SKM-1 (cell line): ENCODE measurements at regions not wholly inside any gene's neighbourhood (a gene's known extent, or its start where the extent isn't known, plus 50 kb on each side); places are given as distances from the start of the nearest gene placed in this dataset.

Source experiments
- DNase-seq: peaks from one replicate; lab custom pipeline; 2025; ENCODE audit not compliant: unreplicated experiment; lab: John Stamatoyannopoulos, UW

DNA sequence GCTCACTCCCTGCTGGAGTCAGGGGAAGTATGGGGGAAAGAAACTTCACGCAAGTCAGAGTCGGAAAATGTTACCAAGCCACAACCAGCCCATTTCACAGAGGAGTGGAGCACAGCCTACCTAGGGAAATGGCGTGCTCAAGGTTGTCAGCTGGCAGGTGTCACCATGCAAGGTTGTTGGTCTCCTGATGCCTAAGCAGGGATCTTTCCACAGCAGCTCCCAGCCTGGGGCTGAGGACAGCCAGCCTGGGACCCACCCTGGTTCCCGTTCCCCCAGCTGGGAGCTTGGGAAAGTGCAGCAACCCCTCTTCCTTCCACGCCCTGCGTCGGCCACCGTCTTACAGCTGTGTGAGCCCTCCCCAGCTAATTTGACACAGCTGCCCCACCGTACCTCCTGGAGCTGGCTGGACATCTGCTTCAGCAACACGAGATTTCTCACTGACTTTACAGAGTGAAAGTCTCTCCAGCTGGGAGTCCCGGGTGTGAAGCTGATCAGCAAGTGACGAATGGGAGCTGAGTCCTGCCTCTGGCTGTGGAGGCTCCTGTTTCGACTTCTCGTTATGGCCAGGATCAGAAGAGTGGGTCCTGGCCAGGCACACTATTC, 224.6 kb upstream of the RAB4A start:
- no peak for DNase-seq

DNA sequence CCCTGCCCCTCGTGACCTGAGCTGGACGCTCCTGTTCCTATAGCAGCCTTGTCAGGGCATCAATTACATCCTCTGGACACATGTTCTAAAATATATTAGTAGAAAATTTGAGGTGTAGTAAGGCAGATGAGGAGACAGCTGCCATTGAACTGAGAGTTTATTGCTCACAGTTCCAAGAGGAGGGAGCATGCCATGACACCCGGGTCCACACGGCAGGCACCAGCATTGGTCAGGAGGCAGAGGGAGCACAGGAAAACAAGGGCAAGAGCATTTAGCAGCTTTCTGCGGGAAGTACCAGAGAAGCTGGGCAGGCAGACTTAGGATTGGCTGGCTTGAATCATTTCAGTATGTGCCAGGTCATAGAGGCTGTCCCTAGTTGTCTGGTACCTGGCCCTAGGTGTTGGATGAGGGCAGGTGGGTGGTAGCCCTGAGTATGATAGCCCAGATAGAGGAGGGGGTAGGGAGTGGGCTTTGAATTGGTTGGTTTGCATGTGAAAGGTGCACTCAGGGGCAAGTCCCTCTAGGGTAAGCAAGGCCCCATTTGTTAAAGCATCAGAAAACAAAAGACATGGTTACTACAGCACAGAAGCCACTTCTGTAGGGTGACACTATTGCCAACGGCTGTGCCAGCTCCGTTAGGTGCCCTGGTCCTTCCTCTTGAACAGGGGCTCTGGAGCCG, 223.6 kb upstream of the RAB4A start:
- no peak for DNase-seq

DNA sequence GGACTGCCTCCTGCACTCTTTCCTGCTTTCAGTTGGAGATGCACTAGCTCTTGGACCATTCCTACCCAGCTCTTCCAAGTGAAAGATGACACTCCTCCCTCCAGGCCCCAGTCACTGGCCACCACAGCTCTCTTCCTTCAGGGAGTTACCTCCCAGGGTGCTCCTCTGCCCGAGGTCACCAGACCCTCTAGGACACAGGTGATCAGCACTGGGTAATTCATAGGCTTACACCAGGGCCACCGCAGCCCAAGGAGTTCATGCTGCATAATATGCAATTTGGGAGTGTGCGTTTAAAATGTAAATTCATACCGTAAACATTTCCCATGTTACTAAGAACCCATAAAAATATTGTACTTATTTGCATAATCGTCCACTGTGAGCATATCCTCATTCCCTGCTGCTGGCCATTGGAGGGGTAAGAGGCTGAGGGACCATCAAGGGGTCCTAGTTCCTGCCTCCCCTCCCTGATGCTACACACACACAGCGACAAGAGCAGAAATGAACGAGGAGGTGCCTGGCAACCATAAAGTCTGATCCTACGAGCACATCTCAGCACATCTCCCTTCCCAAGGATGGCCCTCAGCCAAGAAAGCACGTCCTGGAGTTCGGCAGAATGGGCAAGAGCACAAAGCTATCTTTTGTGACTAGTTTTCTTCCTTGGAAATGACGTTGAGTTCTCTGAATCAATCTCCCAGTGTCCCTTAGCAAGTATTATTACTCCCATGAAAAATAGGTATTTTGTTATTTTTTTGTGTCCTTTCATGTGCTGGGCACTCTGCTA, 222.9 kb upstream of the RAB4A start:
- no peak for DNase-seq

DNA sequence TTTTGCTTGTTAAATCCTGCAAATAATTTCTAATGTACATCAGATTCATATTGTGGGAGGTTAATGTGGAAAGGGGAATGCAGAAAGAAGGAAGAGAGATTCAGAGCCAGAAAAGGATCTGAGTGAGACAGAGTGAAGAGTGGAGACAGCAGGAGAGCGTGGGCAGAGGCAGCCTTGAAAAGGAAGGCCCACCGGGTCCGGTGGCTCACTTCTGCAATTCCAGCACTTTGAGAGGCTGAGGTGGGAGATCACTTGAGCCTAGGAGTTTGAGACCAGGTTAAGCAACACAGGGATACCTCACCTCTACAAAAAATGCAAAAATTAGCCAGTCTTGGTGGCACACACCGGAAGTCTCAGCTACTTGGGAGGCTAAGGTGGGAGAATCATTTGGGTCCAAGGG, 222.0 kb upstream of the RAB4A start:
- DNase-seq, result no peak

DNA sequence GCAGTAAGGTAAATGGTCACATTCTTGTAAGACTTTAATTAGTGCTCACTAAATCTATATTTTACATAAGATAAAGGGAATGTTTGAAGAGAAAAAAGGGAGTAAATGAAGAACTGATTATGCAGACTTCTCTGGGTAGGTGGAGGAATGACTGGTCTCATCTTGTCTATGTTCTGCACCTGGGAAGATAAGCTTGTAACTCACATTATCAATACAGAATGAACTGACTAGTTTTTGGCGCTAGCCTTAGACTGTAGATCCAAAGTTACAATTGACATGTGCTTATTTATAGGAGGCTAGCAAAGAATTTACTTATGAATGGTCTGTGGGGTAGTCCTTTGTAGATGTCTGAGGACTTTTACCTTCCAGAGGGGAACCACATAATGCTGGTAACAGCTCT, 214.9 kb upstream of the RAB4A start:
- no peak for DNase-seq

DNA sequence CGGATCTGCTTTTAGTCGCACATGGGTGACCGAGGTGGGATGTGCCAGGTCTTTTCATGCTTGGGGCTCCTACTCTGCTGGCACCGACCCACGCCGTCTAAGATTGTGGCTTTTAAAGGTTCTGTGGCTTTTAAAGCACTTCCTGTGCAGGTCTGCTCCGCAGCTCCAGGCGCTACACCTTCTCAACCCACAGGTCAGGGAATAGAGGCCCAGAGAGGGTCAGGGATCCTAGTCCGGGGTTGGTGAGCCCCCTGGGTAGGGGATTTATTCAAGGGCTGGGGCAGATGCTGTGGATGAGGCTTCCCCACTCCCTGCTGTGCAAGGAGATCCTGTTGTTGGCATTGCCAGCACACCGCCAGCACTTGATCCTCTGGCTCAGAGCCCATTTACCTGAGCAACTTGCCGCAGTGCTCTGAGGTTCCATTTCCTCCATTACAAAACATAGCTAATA, 212.8 kb upstream of the RAB4A start:
- no peak for DNase-seq

DNA sequence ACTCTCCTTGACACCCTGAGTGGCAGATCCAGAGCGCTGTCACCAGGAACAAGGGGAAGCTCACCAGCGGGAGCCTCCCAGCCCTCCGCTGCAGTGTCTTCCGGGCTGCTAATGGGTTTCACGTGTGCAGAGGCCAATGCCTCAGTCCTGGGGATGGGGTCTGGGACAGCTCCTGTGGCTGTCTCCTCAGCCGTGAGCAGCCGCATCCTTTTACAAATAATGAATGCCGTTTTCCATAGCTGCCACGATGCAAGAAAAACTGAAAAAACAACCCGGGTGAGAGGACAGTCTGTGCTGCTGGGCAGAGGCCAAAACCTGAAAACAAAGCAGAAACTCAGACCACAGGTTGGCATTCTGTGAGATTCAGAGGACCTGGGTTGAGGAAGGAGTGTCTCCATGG, 212.2 kb upstream of the RAB4A start:
- no peak for DNase-seq

DNA sequence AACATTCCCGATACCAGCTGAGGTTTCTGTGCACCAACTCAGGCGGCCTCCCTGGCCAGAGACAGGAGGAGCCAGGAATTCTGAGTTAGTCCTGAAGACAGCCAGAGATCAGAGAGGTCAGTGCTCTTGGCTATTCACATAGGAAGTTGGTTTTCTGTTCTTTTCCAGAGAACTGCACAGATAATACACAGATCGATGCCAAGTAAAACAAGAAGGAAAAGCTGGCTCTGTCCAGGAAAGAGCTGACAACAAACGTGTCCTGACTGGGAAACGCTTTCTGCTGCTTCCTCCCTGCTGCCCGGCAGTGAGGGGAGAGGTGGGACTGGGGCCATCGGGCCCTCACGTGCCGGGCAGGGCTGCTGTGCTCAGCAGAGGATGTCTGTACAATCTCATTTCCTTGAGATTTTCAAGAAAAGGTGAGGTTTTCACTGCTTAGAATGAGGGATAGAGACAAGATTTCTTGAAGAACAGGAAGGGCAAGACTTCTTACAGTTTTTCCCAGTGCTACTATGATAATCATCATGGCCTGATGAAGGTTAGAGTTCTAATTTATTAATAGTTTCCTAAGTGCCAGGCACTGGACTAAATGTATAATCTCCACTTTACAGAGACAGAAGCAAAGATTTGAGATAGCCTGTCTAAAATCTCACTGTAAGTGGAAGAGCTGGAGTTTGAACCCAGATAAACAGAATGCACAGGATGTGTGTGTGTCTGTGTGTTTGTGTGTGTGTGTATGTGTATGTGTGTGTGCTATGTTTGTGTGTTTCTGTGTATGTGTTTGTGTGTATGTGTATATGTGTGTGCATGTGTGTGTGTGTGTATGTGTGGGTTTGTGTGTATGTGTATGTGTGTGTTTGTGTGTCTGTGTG, 211.0 kb upstream of the RAB4A start:
- DNase-seq, result no peak

DNA sequence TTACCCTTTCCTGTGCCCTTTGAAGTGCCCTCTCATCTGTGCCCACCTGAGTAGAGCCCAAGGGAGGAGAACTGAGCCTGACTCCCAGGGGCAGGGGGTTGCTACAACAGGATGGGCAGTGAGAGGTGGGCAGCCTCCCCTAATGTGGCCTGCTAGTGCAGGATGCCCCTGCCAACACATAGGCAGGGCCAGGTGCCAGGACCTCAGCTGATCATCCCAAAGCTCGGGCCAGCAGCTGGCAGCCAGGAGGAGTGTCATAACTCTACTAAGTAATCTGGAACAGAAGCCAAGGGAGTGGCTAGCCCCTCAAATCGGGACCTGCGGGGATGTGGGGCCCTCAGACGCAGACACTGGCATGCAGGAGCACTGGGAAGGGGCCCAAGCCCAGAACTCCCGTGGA, 208.8 kb upstream of the RAB4A start:
- no peak for DNase-seq

DNA sequence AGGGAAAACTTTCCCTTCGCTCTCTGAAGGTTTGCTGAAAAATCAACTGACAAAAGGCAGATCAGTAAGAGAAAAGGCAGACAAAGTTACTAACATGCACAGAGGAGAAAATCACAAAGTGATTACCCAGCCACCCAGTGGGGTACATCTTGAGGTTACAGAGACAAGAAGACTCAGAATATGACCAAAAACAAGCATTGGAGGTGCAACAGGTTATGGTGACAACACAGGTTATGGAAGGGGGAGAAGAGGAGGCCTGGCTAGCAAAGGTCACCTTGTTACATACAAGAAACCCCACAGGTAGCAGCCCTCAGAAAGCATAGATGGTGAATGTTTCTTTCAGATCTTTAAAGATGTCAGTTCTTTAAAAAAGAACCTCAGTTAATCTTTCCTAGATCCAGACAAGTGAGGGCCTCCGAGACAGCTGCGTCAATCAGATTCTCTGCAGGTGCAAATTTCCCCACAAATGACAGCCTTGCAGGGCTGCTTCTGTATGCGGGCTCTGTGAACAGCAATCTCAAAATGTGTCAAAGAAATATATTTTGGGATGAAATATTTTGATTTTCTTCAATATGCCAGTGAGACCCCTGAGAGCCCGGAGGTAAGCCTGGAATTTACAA, 207.6 kb upstream of the RAB4A start:
- DNase-seq, result no peak

DNA sequence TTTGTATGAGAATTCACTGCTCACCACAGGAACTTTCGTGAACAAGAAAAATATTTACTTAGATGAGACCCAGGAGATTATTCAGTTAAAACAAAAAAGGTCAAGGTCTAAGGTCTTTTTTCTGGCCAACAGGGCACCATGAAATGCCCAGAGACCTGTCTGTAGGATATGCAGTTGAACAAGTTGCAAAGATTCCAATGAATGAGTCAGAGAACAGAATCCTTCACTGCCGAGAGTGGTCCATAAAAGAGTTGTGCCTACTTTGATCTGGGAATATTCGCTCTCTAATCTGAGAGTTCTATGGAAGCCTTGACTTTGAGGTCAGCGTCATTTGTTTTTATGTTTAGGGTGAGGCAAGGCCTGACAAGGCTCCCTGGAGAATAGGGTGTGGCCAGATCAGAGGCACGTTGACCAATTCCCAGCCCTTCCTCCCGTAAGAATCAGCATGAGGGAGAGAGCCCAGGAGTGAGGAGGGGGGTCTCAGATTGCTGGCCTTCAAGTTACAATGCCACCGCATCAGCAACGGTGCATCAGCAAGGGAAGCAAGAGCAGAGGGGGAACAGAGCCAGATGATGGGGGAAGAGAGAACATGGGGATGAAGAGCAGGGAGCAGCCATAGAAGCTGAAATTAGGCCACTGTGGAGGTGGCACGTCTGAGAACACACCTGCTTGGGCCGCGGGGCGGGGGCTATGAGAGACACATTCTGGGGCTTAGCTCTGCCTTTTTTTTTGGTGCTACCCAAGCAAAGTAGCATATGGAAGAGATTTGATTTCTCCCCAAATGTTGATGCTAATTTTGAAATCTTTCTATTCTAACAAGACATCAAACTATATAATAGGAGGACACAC, 206.4 kb upstream of the RAB4A start:
- no peak for DNase-seq

DNA sequence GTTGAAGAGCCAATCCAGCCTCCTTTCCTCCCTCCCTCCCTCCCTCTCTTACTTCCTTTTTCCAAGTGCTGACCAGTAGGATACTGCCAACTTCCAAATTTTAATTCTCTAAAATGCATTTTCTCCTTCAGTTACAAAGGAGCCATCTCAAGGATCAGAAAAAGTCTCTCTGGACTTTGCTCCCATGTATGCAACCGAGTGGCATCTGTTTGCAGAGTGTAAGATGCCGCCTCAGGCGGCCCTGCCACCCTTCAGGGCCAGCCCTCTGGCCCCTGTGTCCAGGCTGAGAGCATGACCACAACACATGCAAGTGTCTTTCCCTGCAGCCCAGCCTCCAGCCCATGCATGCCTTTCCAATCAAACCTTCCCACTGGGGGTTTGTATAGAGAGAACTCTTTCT, 205.3 kb upstream of the RAB4A start:
- no peak for DNase-seq

DNA sequence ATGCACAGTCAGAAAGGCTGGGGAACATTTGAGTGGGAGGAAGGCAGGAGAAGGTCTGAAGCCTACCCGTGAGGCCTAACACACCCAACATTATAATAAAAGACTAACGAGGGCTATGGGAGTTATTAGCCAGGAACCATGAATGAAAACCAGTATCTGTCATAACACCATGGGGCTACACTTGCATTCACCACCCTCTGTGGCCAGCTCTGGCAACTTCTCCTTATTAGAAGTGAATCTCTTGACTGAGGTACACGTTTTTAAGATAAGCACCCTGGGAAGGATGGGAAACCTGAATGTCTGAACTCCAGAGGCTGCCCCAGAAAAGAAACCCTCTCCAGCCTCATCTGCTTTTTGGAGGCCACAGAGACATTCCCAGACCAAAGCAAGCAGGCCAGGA, 204.3 kb upstream of the RAB4A start:
- DNase-seq, result no peak

DNA sequence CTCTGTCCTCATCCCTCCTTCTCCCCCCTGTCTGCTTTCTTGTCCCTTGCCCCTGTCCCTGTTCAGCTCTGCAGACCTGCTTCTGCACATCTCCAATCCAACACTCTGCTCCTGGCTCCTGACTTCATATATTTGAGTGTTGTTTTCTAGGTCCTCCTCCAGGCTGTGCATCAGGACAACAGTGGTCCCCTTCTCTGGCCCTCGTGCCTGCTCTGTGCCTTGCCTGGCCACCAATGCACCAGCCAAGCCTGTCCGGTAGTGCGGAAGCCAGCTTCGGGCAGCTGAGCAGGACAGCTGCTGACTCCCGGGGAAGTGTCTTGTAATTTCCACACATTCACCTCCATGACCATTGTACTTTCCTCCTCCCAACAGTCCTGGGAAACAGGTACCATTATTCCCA, 203.4 kb upstream of the RAB4A start:
- DNase-seq, result no peak

DNA sequence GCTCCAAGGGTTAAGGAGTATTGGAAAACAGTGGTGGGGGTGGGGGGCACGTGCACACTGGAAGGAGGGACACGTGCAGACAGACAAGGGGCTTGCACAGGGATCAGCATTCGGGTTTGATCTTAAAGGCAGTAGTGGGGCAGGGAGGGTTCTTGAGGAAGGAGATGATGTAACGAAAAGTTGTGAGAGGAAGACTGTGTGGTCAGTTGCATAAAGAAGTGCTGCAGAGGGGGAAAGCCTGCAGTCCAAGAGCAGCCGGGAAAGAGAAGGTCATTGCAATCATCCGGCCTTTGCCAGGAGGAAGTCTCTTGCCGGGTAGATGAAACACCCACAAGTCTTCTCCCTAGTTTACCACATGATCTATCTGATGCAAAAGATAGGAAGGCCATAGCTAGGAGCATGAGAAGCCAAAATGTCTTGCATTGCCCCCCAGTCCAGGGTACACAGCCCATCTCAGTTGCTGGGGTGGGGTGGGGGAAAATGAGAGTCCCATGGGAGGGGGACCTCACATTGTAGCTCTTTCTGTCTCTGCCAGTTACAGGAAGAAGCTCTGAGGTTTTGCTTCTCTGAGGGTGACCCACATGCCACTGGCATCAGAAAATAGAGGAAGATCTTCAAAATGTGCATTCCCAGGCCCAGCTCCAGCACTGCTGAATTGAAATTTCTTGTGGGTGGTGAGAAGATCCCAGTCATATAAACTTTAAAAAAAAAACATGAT, 202.5 kb upstream of the RAB4A start:
- DNase-seq, result peak; percentile 100

DNA sequence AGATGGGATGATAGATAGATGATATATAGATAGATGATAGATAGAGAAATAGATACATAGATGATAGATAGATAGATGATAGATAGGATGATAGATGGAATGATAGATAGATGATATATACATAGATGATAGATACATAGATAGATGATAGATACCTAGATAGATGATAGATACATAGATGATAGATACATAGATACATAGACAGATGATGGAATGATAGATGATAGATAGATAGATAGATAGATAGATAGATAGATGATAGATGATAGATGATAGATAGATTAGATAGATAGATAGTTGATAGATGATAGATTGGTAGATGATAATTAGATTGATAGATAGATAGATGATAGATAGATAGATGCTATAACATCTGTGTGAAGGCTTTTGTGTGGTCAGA, 201.7 kb upstream of the RAB4A start:
- no peak for DNase-seq

DNA sequence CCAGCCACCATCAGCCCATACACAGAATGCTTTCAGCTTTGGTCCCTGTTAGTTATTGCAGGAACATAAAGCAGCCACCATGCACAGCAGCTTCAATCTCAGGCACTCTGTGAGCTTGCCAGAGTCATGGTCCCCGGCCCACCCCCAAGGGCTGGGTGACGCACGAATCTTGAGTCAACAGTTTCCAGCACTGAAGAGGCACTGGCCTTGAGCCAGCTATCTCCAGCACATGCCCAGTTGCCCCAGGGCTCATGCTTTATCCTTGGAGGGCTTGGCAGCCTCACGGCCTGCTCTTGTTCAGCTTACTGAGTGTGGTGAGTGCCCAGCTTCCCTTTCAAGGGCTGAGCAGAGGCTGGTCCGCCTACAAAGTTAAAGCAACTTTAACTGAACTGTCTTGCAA, 200.7 kb upstream of the RAB4A start:
- DNase-seq, result no peak

DNA sequence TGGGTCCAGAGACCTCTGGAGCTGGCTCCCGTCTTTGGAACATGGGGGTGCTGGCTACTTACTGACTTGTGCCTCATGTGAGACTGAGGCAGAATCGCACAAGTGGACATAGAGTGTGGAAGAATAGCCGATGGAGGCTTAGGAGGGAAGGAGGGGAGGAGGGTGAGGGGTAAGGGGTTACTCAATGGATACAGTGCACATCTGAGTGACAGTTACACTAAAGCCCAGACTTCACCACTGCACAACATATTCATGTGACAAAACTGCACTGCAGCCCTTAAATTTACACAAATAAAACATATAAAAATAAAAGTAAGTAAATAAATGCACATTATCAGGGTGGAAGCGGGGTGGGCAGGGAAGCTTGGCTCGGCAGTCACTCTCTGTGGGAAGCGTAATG, 197.7 kb upstream of the RAB4A start:
- DNase-seq, result no peak

DNA sequence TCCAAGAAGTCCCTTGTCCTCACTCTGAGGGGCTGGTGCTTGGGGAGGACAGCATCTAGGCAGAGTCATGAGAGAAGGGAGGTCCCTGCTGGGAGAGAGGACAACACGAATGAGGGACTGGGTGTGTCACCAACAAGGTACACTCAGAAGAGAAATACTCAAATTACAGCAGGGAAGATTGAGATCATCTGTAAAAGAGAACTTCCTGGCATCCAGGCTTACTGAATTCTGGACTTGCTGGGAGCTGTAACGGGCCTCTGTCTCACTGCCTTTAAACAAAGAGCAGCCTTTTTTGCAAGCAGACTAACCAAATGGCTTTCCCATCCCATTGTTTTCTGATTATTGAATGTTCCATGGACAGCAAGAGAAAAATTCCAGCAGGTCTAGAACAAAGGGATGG, 195.7 kb upstream of the RAB4A start:
- no peak for DNase-seq
